ENCODE measurements at regions not wholly inside any gene's neighbourhood (a gene's known extent, or its start where the extent isn't known, plus 50 kb on each side); places are given as distances from the start of the nearest gene placed in this dataset.

DNA sequence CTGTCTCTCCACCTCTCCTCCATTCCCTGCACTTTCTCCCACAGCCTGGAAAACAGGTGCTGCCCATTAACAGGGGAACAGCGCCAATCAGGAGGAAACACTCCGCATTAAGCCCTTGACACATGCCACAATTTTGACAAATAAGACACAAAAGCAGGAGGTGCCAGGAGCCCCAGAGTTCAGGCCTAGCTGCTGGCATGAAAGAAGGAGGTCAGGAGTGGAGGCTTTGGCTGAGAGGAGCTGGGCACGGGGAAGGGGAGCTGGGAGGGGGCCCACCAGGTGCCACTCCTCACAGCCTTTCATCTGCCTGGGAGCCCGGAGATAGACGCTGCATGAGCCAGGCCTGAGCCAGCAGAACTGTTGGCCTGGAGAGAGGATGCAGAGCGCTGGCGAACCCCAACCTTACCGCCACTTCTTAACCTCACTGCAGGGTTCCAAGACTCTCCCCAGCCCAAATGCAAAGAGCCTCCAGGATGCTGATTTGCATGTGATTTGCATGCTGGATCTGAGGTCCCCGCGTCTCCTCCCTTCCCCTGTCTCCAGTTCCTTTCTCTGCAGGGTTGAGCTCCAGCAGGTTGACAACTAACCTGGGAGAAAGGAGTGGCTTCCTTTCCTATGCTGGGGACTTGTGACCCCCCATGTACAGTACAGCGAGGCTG is 139.8 kb upstream of the SDK2 start:
- no peak overlapping the region for H3K27ac ChIP-seq (ENCODE audit: low read length)
- TF ChIP-seq EZH2 (optimal IDR thresholded peaks at IDR 0.05; ENCODE audit: low read depth, low read length) (no peak), EZH2phosphoT487 (IDR thresholded peaks at IDR 0.05; ENCODE audit: low read length) (no peak)
- TF ChIP-seq, protein P1, sequence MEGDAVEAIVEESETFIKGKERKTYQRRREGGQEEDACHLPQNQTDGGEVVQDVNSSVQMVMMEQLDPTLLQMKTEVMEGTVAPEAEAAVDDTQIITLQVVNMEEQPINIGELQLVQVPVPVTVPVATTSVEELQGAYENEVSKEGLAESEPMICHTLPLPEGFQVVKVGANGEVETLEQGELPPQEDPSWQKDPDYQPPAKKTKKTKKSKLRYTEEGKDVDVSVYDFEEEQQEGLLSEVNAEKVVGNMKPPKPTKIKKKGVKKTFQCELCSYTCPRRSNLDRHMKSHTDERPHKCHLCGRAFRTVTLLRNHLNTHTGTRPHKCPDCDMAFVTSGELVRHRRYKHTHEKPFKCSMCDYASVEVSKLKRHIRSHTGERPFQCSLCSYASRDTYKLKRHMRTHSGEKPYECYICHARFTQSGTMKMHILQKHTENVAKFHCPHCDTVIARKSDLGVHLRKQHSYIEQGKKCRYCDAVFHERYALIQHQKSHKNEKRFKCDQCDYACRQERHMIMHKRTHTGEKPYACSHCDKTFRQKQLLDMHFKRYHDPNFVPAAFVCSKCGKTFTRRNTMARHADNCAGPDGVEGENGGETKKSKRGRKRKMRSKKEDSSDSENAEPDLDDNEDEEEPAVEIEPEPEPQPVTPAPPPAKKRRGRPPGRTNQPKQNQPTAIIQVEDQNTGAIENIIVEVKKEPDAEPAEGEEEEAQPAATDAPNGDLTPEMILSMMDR (IDR thresholded peaks at IDR 0.05; ENCODE audit: low read length) = no peak
- peaks cover 76% of the 10 kb centered on the region for H3K27me3 ChIP-seq (replicated peaks; ENCODE audit: insufficient read depth, low read length)
- no peak overlapping the region for H3K4me3 ChIP-seq (ENCODE audit: low read length)
- H3K4me2 ChIP-seq (ENCODE audit: low read depth, low read length) = no peak overlapping the region
- H2AFZ ChIP-seq (ENCODE audit: low read length) = no peak overlapping the region
- H3K79me2 ChIP-seq (ENCODE audit: low read length) = no peaks in the 10 kb centered on the region
- no peaks in the 10 kb centered on the region for H3F3A ChIP-seq (ENCODE audit: insufficient read depth, low read length)
- no peaks in the 10 kb centered on the region for H3K9me3 ChIP-seq (replicated peaks; ENCODE audit: insufficient read depth, low read length)
- no peaks in the 10 kb centered on the region for H3K4me1 ChIP-seq (ENCODE audit: low read length)
- DNase-seq = no peak
- H4K20me1 ChIP-seq (ENCODE audit: insufficient read depth, low read length) = no peaks in the 10 kb centered on the region
- no peaks in the 10 kb centered on the region for H3K36me3 ChIP-seq (replicated peaks; ENCODE audit: insufficient read depth, low read length)
- no peak overlapping the region for H3K9ac ChIP-seq (ENCODE audit: low read length)
- no peaks in the 10 kb centered on the region for H3K9me2 ChIP-seq (replicated peaks; ENCODE audit: insufficient read depth, low read length)

DNA sequence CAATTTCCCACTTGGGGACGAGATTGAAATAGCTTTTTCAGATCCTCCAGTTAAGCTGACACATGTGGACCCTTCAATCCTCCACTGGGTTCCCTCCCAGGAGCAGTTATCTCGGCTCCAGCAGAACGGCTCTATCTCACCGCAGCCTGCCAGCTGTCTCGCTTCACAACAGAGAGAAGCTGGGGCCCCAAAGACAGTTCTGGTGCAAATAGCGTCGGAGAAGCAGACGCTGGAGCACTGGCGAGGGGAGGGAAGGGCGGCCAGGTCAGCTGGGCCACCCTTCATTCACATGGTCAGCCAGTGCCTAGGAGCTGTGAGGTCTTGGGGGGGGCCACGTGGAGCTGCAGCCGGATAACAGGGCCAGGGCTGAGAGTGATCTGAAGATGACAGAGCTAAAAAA is 141.3 kb upstream of the SDK2 start:
- no peak overlapping the region for H3K9ac ChIP-seq (ENCODE audit: low read length)
- H3K36me3 ChIP-seq (replicated peaks; ENCODE audit: insufficient read depth, low read length) = no peaks in the 10 kb centered on the region
- H3F3A ChIP-seq (ENCODE audit: insufficient read depth, low read length) = no peaks in the 10 kb centered on the region
- no peaks in the 10 kb centered on the region for H4K20me1 ChIP-seq (ENCODE audit: insufficient read depth, low read length)
- H3K4me2 ChIP-seq (ENCODE audit: low read depth, low read length) = no peak overlapping the region
- H3K9me3 ChIP-seq (replicated peaks; ENCODE audit: insufficient read depth, low read length) = no peaks in the 10 kb centered on the region
- H3K4me3 ChIP-seq (ENCODE audit: low read length) = no peak overlapping the region
- no peak overlapping the region for H2AFZ ChIP-seq (ENCODE audit: low read length)
- H3K79me2 ChIP-seq (ENCODE audit: low read length) = no peaks in the 10 kb centered on the region
- H3K9me2 ChIP-seq (replicated peaks; ENCODE audit: insufficient read depth, low read length) = no peaks in the 10 kb centered on the region
- DNase-seq = no peak
- no peak overlapping the region for H3K27ac ChIP-seq (ENCODE audit: low read length)
- H3K27me3 ChIP-seq (replicated peaks; ENCODE audit: insufficient read depth, low read length) = peaks cover 82% of the 10 kb centered on the region
- TF ChIP-seq EZH2 (optimal IDR thresholded peaks at IDR 0.05; ENCODE audit: low read depth, low read length) = no peak
- TF ChIP-seq EZH2phosphoT487 (IDR thresholded peaks at IDR 0.05; ENCODE audit: low read length) = no peak
- TF ChIP-seq, protein P1 (IDR thresholded peaks at IDR 0.05; ENCODE audit: low read length) = no peak
- no peaks in the 10 kb centered on the region for H3K4me1 ChIP-seq (ENCODE audit: low read length)

DNA sequence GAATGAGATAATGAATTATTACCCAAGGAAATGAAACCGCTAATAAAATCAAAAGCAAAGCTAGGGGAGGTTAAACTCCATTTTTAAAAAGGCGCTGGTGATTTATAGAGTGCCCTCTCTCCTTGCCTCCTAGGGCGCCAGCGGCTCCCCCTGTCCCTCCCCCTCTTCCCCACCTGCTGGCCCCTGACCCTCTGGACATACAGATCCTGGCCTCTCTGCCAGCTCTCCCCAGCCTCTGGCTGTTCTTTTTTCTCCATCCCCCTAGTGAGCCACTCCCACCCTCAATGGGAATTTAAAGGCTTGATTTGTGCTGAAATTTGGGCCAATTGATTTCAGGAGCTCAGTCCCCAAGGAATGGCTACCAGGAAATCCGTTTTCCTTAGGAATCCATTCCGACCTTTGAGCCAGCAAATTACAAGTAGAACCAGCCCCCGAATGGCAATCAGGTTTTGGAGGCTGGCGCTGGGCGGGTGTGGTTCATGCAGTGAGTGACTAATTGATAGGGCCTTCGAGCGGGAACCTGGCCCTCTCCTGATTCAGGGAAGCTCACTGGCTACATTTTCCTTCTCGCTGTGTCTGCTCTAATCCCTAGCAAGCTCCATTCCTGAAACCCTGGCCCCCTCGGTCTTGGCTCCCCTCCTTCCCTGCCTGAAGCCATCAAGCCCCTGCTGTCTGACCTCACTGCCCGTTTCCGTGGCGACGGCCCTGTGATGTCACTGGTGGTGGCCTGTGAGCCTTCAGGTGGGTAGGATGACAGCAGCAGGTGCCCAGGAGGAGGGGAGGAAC is 141.9 kb upstream of the SDK2 start:
- no peak for DNase-seq
- Histone ChIP-seq H3K36me3 (replicated peaks; ENCODE audit: insufficient read depth, low read length) (no peaks in the 10 kb centered on the region), H2AFZ (ENCODE audit: low read length) (no peak overlapping the region), H3K27me3 (replicated peaks; ENCODE audit: insufficient read depth, low read length) (peaks cover 85% of the 10 kb centered on the region), H3F3A (ENCODE audit: insufficient read depth, low read length) (no peaks in the 10 kb centered on the region), H4K20me1 (ENCODE audit: insufficient read depth, low read length) (no peaks in the 10 kb centered on the region), H3K27ac (ENCODE audit: low read length) (no peak overlapping the region), H3K9ac (ENCODE audit: low read length) (no peak overlapping the region), H3K4me3 (ENCODE audit: low read length) (no peak overlapping the region), H3K9me3 (replicated peaks; ENCODE audit: insufficient read depth, low read length) (no peaks in the 10 kb centered on the region), H3K4me2 (ENCODE audit: low read depth, low read length) (no peak overlapping the region), H3K9me2 (replicated peaks; ENCODE audit: insufficient read depth, low read length) (no peaks in the 10 kb centered on the region), H3K79me2 (ENCODE audit: low read length) (no peaks in the 10 kb centered on the region), H3K4me1 (ENCODE audit: low read length) (no peaks in the 10 kb centered on the region)
- TF ChIP-seq, protein P1 (IDR thresholded peaks at IDR 0.05; ENCODE audit: low read length) = no peak
- no peak for TF ChIP-seq EZH2 (optimal IDR thresholded peaks at IDR 0.05; ENCODE audit: low read depth, low read length)
- TF ChIP-seq EZH2phosphoT487 (IDR thresholded peaks at IDR 0.05; ENCODE audit: low read length) = no peak

All from MM.1S (cell line).